ENCODE measurements at regions not wholly inside any gene's neighbourhood (a gene's known extent, or its start where the extent isn't known, plus 50 kb on each side); places are given as distances from the start of the nearest gene placed in this dataset.

DNA sequence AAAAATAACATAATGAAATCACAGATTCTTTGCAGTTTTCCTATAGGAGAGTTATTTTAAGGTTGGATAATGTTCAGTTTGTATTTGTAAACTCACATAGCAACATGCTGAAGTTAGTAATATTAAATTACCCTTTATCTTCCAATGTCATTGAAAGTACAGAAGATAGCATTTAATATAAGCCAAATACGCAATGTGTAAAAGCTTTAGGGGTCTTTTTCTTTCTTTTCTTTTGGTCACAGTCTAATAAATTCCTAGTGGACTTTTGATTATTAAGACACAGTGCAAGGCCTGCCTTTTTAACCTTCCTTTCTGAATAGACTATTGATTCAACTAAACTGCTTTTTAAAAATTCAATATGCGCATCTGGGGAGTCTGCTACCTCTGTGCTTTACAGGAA lies 79.3 kb downstream of the OTOL1 start (continued):
- TF ChIP-seq, protein P1, sequence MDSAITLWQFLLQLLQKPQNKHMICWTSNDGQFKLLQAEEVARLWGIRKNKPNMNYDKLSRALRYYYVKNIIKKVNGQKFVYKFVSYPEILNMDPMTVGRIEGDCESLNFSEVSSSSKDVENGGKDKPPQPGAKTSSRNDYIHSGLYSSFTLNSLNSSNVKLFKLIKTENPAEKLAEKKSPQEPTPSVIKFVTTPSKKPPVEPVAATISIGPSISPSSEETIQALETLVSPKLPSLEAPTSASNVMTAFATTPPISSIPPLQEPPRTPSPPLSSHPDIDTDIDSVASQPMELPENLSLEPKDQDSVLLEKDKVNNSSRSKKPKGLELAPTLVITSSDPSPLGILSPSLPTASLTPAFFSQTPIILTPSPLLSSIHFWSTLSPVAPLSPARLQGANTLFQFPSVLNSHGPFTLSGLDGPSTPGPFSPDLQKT (CRISPR knock-in tag; IDR thresholded peaks at IDR 0.05; ENCODE audit: borderline replicate concordance): no peak
- TF ChIP-seq FOSL1 (CRISPR knock-in tag; IDR thresholded peaks at IDR 0.05; ENCODE audit: borderline replicate concordance) (no peak), ZFP90 (CRISPR knock-in tag; IDR thresholded peaks at IDR 0.05; ENCODE audit: borderline replicate concordance) (no peak), ATRX (CRISPR knock-in tag; IDR thresholded peaks at IDR 0.05; ENCODE audit: borderline replicate concordance) (no peak), ZNF766 (CRISPR knock-in tag; IDR thresholded peaks at IDR 0.05; ENCODE audit: borderline replicate concordance) (no peak), FOXK1 (CRISPR knock-in tag; IDR thresholded peaks at IDR 0.05; ENCODE audit: borderline replicate concordance, low read depth) (no peak), ZNF296 (CRISPR knock-in tag; conservative IDR thresholded peaks at IDR 0.05) (no peak), ZBTB1 (CRISPR knock-in tag; IDR thresholded peaks at IDR 0.05; ENCODE audit: borderline replicate concordance) (no peak), ATAD3A (CRISPR knock-in tag; IDR thresholded peaks at IDR 0.05) (no peak), SSRP1 (CRISPR knock-in tag; IDR thresholded peaks at IDR 0.05) (no peak)
- TF ChIP-seq, protein P2, sequence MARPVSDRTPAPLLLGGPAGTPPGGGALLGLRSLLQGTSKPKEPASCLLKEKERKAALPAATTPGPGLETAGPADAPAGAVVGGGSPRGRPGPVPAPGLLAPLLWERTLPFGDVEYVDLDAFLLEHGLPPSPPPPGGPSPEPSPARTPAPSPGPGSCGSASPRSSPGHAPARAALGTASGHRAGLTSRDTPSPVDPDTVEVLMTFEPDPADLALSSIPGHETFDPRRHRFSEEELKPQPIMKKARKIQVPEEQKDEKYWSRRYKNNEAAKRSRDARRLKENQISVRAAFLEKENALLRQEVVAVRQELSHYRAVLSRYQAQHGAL (CRISPR knock-in tag; IDR thresholded peaks at IDR 0.05; ENCODE audit: not compliant biosample characterization): no peak
- TF ChIP-seq, protein P3, sequence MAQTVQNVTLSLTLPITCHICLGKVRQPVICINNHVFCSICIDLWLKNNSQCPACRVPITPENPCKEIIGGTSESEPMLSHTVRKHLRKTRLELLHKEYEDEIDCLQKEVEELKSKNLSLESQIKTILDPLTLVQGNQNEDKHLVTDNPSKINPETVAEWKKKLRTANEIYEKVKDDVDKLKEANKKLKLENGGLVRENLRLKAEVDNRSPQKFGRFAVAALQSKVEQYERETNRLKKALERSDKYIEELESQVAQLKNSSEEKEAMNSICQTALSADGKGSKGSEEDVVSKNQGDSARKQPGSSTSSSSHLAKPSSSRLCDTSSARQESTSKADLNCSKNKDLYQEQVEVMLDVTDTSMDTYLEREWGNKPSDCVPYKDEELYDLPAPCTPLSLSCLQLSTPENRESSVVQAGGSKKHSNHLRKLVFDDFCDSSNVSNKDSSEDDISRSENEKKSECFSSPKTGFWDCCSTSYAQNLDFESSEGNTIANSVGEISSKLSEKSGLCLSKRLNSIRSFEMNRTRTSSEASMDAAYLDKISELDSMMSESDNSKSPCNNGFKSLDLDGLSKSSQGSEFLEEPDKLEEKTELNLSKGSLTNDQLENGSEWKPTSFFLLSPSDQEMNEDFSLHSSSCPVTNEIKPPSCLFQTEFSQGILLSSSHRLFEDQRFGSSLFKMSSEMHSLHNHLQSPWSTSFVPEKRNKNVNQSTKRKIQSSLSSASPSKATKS (CRISPR knock-in tag; IDR thresholded peaks at IDR 0.05): no peak
- TF ChIP-seq, protein P4, sequence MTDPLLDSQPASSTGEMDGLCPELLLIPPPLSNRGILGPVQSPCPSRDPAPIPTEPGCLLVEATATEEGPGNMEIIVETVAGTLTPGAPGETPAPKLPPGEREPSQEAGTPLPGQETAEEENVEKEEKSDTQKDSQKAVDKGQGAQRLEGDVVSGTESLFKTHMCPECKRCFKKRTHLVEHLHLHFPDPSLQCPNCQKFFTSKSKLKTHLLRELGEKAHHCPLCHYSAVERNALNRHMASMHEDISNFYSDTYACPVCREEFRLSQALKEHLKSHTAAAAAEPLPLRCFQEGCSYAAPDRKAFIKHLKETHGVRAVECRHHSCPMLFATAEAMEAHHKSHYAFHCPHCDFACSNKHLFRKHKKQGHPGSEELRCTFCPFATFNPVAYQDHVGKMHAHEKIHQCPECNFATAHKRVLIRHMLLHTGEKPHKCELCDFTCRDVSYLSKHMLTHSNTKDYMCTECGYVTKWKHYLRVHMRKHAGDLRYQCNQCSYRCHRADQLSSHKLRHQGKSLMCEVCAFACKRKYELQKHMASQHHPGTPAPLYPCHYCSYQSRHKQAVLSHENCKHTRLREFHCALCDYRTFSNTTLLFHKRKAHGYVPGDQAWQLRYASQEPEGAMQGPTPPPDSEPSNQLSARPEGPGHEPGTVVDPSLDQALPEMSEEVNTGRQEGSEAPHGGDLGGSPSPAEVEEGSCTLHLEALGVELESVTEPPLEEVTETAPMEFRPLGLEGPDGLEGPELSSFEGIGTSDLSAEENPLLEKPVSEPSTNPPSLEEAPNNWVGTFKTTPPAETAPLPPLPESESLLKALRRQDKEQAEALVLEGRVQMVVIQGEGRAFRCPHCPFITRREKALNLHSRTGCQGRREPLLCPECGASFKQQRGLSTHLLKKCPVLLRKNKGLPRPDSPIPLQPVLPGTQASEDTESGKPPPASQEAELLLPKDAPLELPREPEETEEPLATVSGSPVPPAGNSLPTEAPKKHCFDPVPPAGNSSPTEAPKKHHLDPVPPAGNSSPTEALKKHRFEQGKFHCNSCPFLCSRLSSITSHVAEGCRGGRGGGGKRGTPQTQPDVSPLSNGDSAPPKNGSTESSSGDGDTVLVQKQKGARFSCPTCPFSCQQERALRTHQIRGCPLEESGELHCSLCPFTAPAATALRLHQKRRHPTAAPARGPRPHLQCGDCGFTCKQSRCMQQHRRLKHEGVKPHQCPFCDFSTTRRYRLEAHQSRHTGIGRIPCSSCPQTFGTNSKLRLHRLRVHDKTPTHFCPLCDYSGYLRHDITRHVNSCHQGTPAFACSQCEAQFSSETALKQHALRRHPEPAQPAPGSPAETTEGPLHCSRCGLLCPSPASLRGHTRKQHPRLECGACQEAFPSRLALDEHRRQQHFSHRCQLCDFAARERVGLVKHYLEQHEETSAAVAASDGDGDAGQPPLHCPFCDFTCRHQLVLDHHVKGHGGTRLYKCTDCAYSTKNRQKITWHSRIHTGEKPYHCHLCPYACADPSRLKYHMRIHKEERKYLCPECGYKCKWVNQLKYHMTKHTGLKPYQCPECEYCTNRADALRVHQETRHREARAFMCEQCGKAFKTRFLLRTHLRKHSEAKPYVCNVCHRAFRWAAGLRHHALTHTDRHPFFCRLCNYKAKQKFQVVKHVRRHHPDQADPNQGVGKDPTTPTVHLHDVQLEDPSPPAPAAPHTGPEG (CRISPR knock-in tag; IDR thresholded peaks at IDR 0.05): no peak
- TF ChIP-seq, protein P5, sequence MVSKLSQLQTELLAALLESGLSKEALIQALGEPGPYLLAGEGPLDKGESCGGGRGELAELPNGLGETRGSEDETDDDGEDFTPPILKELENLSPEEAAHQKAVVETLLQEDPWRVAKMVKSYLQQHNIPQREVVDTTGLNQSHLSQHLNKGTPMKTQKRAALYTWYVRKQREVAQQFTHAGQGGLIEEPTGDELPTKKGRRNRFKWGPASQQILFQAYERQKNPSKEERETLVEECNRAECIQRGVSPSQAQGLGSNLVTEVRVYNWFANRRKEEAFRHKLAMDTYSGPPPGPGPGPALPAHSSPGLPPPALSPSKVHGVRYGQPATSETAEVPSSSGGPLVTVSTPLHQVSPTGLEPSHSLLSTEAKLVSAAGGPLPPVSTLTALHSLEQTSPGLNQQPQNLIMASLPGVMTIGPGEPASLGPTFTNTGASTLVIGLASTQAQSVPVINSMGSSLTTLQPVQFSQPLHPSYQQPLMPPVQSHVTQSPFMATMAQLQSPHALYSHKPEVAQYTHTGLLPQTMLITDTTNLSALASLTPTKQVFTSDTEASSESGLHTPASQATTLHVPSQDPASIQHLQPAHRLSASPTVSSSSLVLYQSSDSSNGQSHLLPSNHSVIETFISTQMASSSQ (IDR thresholded peaks at IDR 0.05; ENCODE audit: low read depth): no peak
- TF ChIP-seq, protein P5 (CRISPR knock-in tag; IDR thresholded peaks at IDR 0.05; ENCODE audit: borderline replicate concordance): no peak

All from HepG2 (cell line).